GM12865 (cell line): ENCODE measurements at regions not wholly inside any gene's neighbourhood (a gene's known extent, or its start where the extent isn't known, plus 50 kb on each side); places are given as distances from the start of the nearest gene placed in this dataset.
"Not testable (repeated sequence)": the region's sequence is repeated elsewhere in the genome, so short reads cannot be mapped to it uniquely, and the experiment has no call there.

ENCODE experiments used
- DNase-seq: peaks from one replicate; pipeline ENCODE4 v3.0.0; 2010; ENCODE audit warnings: low read depth
- H3K4me3 ChIP-seq: 2 replicates; pipeline ENCODE4 v1.5.1; 2011; ENCODE audit warnings: mild to moderate bottlenecking, low read depth, low read length, control low read depth
- TF ChIP-seq, protein P1 (sequence below): IDR thresholded peaks from 2 replicates; pipeline ENCODE4 v1.5.1; 2011; ENCODE audit warnings: low read length, control low read depth, low read depth, inconsistent platforms; ENCODE audit not compliant: insufficient read depth; ENCODE audit errors: missing control alignments

GRCh38 chr1:112855152-112855828, 100.7 kb downstream of the SLC16A1 start:
- H3K4me3 ChIP-seq, result no peak overlapping the region
- no peak for DNase-seq
- TF ChIP-seq, protein P1, sequence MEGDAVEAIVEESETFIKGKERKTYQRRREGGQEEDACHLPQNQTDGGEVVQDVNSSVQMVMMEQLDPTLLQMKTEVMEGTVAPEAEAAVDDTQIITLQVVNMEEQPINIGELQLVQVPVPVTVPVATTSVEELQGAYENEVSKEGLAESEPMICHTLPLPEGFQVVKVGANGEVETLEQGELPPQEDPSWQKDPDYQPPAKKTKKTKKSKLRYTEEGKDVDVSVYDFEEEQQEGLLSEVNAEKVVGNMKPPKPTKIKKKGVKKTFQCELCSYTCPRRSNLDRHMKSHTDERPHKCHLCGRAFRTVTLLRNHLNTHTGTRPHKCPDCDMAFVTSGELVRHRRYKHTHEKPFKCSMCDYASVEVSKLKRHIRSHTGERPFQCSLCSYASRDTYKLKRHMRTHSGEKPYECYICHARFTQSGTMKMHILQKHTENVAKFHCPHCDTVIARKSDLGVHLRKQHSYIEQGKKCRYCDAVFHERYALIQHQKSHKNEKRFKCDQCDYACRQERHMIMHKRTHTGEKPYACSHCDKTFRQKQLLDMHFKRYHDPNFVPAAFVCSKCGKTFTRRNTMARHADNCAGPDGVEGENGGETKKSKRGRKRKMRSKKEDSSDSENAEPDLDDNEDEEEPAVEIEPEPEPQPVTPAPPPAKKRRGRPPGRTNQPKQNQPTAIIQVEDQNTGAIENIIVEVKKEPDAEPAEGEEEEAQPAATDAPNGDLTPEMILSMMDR, result no peak

GRCh38 chr1:112854368-112854984, 101.5 kb downstream of the SLC16A1 start:
- H3K4me3 ChIP-seq, DNase-seq: not testable (repeated sequence)

GRCh38 chr1:112853915-112854314, 102.1 kb downstream of the SLC16A1 start:
- not testable (repeated sequence) for DNase-seq, H3K4me3 ChIP-seq

DNA sequence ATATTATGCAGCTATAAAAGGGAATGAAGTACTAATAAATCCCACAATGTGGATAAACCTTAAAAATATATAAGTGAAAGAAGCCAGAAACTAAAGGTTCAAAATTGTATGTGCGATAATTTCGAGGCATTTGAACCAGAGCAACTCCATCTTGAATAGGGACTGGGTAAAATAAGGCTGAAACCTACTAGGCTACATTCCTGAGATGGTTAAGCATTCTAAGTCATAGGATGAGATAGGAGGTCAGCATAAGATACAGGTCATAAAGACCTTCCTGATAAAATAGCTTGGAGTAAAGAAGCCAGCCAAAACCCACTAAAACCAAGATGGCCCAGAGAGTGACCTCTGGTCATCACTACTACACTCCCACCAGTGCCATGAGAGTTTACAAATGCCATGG, 103.1 kb downstream of the SLC16A1 start:
- DNase-seq, result no peak
- no peak overlapping the region for H3K4me3 ChIP-seq
- TF ChIP-seq, protein P1, result no peak

DNA sequence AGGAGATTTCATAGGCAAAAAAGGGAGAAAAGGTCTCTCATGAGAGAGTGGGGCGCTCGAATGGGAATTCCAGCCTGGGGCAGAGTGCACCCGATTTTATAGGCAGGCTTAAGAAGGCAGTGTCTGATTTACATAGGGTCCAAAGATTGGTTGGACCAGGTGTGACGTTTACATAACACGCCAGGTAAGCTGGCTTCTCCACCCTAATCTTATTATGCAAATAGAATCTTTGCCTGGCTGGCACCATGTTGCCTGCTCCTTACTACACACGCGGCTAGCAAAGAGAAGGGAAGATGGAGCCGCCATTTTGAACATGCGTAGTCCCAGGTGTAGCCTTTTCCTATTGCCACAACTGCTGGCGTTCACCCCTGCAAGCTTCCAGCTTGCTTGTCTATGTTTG, 103.7 kb downstream of the SLC16A1 start:
- H3K4me3 ChIP-seq, result no peak overlapping the region
- no peak for DNase-seq
- TF ChIP-seq, protein P1, result no peak

GRCh38 chr1:112850034-112850757, 105.8 kb downstream of the SLC16A1 start:
- no peak for DNase-seq
- TF ChIP-seq, protein P1, result no peak
- H3K4me3 ChIP-seq, result no peak overlapping the region

DNA sequence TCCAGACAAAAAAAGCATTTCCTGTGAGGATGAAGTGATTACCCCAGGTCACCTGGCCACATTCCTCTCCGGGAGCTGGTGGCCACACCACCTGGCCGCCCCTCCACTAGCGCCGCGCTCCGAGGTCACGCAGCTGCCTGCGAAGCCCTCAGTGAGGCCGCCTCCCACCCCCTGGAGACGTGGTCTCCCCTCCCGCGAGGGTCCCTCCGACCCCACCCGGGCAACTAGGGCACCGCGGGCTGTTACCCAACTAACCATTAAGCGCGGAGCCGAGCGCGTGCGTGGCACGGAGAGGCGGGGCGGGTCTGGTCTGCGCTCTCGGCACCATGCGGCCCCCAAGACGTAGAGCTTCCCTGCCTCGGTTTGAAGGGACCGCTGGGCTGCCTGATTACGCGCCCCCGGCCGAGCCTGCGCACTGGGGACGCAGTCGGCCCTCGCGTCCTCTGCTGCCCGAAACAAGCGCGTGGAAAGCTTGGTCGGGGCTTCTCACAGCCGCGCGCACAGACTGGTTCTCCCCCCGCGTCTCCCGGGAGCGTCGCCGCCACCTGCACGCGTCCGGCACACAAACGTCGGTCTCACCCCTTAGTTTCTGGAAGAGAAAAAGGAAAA, 106.5 kb downstream of the SLC16A1 start:
- TF ChIP-seq, protein P1, result no peak
- no peak overlapping the region for H3K4me3 ChIP-seq
- DNase-seq, result no peak
